ENCODE measurements at regions not wholly inside any gene's neighbourhood (a gene's known extent, or its start where the extent isn't known, plus 50 kb on each side); places are given as distances from the start of the nearest gene placed in this dataset.
"Not testable (repeated sequence)": the region's sequence is repeated elsewhere in the genome, so short reads cannot be mapped to it uniquely, and the experiment has no call there.

DNA sequence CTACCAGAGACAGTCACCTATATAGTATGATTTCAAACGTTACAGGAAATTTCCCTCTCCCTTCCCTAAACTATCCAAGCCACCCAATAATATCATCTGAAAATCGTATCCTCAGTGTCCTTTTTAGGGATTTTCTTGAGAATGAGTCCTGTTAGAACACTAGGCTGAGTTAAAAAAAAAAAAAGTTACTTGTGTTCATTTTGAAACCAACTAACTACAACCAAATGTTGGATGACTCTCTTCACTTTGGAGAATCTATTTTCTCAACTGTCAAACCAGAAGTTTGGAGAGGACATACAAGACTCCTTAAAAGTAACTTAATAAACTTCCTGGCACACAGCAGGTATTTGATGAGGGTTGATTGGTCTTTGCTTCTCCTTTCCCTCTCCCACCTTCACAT, 183.2 kb upstream of the SESN3 start:
- no peaks in the 10 kb centered on the region for H3K27me3 ChIP-seq
- H3K4me1 ChIP-seq (ENCODE audit: low read depth): no peaks in the 10 kb centered on the region
- TF ChIP-seq, protein P1, sequence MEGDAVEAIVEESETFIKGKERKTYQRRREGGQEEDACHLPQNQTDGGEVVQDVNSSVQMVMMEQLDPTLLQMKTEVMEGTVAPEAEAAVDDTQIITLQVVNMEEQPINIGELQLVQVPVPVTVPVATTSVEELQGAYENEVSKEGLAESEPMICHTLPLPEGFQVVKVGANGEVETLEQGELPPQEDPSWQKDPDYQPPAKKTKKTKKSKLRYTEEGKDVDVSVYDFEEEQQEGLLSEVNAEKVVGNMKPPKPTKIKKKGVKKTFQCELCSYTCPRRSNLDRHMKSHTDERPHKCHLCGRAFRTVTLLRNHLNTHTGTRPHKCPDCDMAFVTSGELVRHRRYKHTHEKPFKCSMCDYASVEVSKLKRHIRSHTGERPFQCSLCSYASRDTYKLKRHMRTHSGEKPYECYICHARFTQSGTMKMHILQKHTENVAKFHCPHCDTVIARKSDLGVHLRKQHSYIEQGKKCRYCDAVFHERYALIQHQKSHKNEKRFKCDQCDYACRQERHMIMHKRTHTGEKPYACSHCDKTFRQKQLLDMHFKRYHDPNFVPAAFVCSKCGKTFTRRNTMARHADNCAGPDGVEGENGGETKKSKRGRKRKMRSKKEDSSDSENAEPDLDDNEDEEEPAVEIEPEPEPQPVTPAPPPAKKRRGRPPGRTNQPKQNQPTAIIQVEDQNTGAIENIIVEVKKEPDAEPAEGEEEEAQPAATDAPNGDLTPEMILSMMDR (IDR thresholded peaks at IDR 0.05; ENCODE audit: low read depth, low read length): no peak
- no peaks in the 10 kb centered on the region for H3K36me3 ChIP-seq
- DNase-seq (ENCODE audit: low read depth in 1 of 2, low spot score in 1 of 2): no peak
- H3K4me3 ChIP-seq: no peak overlapping the region
- H3K27ac ChIP-seq: no peak overlapping the region
- H3K9me3 ChIP-seq (ENCODE audit: low read depth): no peaks in the 10 kb centered on the region

GRCh38 chr11:95413761-95414160, 182.8 kb upstream of the SESN3 start:
- H3K4me1 ChIP-seq (ENCODE audit: low read depth): no peaks in the 10 kb centered on the region
- no peaks in the 10 kb centered on the region for H3K9me3 ChIP-seq (ENCODE audit: low read depth)
- TF ChIP-seq, protein P1 (IDR thresholded peaks at IDR 0.05; ENCODE audit: low read depth, low read length): no peak
- H3K36me3 ChIP-seq: no peaks in the 10 kb centered on the region
- no peak overlapping the region for H3K4me3 ChIP-seq
- DNase-seq (ENCODE audit: low read depth in 1 of 2, low spot score in 1 of 2): no peak
- H3K27me3 ChIP-seq: no peaks in the 10 kb centered on the region
- H3K27ac ChIP-seq: no peak overlapping the region

DNA sequence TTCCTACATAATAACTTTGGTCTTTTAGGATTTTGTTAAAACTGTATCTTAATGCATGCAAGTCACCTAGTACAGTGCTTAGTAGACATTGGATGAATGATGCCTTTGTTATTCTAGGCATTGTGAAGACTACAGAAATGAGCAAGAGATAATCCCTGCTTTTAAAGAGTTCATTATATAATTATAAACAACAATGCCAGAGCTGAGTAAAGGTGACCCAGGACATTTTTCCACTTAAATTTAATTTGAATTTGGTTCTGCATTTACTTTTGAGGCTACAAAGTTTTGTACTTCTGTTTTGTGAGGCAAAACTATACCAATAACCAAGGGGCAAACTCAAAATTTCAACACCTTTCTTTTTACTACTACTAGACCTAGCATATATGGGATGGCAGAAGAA, 182.0 kb upstream of the SESN3 start:
- Histone ChIP-seq H3K27me3 (no peaks in the 10 kb centered on the region), H3K27ac (no peak overlapping the region), H3K36me3 (no peaks in the 10 kb centered on the region), H3K9me3 (ENCODE audit: low read depth) (no peaks in the 10 kb centered on the region), H3K4me3 (no peak overlapping the region), H3K4me1 (ENCODE audit: low read depth) (no peaks in the 10 kb centered on the region)
- TF ChIP-seq, protein P1 (IDR thresholded peaks at IDR 0.05; ENCODE audit: low read depth, low read length): no peak
- no peak for DNase-seq (ENCODE audit: low read depth in 1 of 2, low spot score in 1 of 2)

- Histone ChIP-seq H3K36me3 (no peaks in the 10 kb centered on the region), H3K9me3 (ENCODE audit: low read depth) (no peaks in the 10 kb centered on the region), H3K4me1 (ENCODE audit: low read depth) (no peaks in the 10 kb centered on the region), H3K27ac (no peak overlapping the region), H3K27me3 (no peaks in the 10 kb centered on the region), H3K4me3 (no peak overlapping the region)
- TF ChIP-seq, protein P1 (IDR thresholded peaks at IDR 0.05; ENCODE audit: low read depth, low read length): no peak
- no peak for DNase-seq (ENCODE audit: low read depth in 1 of 2, low spot score in 1 of 2)
Measured at GRCh38 chr11:95412074-95412473, 181.1 kb upstream of the SESN3 start.

DNA sequence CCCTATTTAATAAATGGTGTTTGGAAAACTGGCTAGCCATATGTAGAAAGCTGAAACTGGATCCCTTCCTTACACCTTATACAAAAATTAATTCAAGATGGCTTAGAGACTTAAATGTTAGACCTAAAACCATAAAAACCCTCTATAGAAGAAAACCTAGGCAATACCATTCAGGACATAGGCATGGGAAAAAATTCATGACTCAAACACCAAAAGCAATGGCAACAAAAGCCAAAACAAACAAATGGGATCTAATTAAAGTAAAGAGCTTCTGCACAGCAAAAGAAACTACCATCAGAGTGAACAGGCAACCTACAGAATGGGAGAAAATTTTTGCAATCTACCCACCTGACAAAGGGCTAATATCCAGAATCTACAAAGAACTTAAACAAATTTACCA, 179.7 kb upstream of the SESN3 start:
- not testable (repeated sequence) for H3K27me3 ChIP-seq; H3K4me1 ChIP-seq (ENCODE audit: low read depth); DNase-seq (ENCODE audit: low read depth in 1 of 2, low spot score in 1 of 2); H3K9me3 ChIP-seq (ENCODE audit: low read depth); H3K27ac ChIP-seq; H3K36me3 ChIP-seq; H3K4me3 ChIP-seq

GRCh38 chr11:95406271-95406670, 175.3 kb upstream of the SESN3 start:
- DNase-seq (ENCODE audit: low read depth in 1 of 2, low spot score in 1 of 2): no peak
- no peak overlapping the region for H3K4me3 ChIP-seq
- TF ChIP-seq, protein P1 (IDR thresholded peaks at IDR 0.05; ENCODE audit: low read depth, low read length): no peak
- H3K36me3 ChIP-seq: no peaks in the 10 kb centered on the region
- H3K27ac ChIP-seq: no peak overlapping the region
- no peaks in the 10 kb centered on the region for H3K9me3 ChIP-seq (ENCODE audit: low read depth)
- H3K27me3 ChIP-seq: no peaks in the 10 kb centered on the region
- H3K4me1 ChIP-seq (ENCODE audit: low read depth): no peaks in the 10 kb centered on the region
